ENCODE measurements at regions not wholly inside any gene's neighbourhood (a gene's known extent, or its start where the extent isn't known, plus 50 kb on each side); places are given as distances from the start of the nearest gene placed in this dataset.
"Not testable (repeated sequence)": the region's sequence is repeated elsewhere in the genome, so short reads cannot be mapped to it uniquely, and the experiment has no call there.

DNA sequence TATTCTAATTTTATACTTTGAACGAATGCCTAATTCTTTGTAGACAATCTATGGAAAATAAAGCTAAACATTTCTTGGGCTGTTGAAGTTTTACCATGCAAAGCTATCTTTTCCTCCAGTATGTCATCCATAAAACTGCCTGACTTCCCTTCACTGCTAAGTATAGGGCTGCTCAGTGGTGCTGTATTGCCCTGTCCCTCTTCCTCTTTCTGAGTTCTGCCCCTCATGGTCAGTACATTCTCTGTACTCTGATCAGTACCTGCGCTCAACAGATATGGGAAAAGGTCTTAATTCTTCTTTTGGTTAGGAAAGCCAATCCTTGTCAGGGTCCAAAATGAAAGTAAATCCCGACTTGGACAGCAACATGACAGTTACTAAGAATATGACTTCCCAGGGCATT is 321.9 kb downstream of the RAD51AP2 start:
- DNase-seq (ENCODE audit: low read depth): no peak
- in situ Hi-C loops (cut with HindIII; ENCODE audit: low sequenced_read_pairs): no loop called here
- TF ChIP-seq, protein P1, sequence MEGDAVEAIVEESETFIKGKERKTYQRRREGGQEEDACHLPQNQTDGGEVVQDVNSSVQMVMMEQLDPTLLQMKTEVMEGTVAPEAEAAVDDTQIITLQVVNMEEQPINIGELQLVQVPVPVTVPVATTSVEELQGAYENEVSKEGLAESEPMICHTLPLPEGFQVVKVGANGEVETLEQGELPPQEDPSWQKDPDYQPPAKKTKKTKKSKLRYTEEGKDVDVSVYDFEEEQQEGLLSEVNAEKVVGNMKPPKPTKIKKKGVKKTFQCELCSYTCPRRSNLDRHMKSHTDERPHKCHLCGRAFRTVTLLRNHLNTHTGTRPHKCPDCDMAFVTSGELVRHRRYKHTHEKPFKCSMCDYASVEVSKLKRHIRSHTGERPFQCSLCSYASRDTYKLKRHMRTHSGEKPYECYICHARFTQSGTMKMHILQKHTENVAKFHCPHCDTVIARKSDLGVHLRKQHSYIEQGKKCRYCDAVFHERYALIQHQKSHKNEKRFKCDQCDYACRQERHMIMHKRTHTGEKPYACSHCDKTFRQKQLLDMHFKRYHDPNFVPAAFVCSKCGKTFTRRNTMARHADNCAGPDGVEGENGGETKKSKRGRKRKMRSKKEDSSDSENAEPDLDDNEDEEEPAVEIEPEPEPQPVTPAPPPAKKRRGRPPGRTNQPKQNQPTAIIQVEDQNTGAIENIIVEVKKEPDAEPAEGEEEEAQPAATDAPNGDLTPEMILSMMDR (IDR thresholded peaks at IDR 0.05; ENCODE audit: low read depth, low read length, missing control alignments): no peak
- no peak overlapping the region for H3K4me3 ChIP-seq (ENCODE audit: low read depth, low read length)

DNA sequence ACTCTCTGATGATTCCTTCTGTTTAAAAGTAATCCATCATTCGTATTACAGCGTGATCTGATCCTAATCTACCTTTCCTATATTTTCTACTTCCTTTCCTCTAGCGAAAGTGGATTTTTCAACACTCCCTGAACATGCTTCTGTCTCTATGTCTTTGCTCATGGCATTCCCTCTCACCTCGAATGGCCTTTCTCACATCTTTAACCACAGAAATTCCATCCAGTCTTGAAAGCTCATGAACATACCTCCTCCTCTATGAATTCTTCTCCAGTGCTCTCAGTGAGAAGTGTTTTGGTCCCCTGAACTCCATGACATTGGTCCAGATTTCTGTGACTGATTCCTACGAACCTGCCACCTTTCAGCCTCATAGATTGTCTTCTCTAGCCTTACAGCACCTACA is 323.2 kb downstream of the RAD51AP2 start:
- in situ Hi-C loops (cut with HindIII; ENCODE audit: low sequenced_read_pairs): no loop called here
- TF ChIP-seq, protein P1 (IDR thresholded peaks at IDR 0.05; ENCODE audit: low read depth, low read length, missing control alignments): no peak
- no peak overlapping the region for H3K4me3 ChIP-seq (ENCODE audit: low read depth, low read length)
- DNase-seq (ENCODE audit: low read depth): peak; percentile 5

DNA sequence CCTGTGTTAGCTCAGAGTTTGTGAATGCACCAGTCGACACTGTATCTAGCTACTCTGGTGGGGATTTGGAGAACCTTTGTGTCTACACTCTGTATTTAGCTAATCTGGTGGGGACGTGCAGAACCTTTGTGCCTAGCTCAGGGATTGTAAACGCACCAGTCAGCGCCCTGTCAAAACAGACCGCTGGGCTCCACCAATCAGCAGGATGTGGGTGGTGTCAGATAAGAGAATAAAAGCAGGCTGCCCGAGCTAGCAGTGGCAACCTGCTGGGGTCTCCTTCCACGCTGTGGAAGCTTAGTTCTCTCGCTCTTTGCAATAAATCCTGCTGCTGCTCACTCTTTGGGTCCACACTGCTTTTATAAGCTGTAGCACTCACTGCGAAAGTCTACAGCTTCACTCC is 324.2 kb downstream of the RAD51AP2 start:
- no peak for DNase-seq (ENCODE audit: low read depth)
- in situ Hi-C loops (cut with HindIII; ENCODE audit: low sequenced_read_pairs): no loop called here
- H3K4me3 ChIP-seq (ENCODE audit: low read depth, low read length): no peak overlapping the region
- TF ChIP-seq, protein P1 (IDR thresholded peaks at IDR 0.05; ENCODE audit: low read depth, low read length, missing control alignments): no peak

DNA sequence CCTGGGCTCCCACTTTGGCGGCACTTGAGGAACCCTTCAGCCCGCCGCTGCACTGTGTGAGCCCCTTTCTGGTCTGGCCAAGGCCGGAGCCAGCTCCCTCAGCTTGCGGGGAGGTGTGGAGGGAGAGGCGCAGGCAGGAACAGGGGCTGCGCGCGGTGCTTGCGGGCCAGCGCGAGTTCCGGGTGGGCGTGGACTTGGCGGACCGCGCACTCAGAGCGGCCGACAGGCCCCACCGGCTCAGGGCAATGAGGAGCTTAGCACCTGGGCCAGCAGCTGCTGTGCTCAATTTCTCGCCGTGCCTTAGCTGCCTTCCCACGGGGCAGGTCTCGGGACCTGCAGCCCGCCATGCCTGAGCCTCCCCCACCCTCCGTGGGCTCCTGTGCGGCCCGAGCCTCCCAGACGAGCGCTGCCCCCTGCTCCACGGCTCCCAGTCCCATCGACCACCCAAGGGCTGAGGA is 324.8 kb downstream of the RAD51AP2 start:
- H3K4me3 ChIP-seq (ENCODE audit: low read depth, low read length); in situ Hi-C loops (cut with HindIII; ENCODE audit: low sequenced_read_pairs); DNase-seq (ENCODE audit: low read depth): not testable (repeated sequence)

DNA sequence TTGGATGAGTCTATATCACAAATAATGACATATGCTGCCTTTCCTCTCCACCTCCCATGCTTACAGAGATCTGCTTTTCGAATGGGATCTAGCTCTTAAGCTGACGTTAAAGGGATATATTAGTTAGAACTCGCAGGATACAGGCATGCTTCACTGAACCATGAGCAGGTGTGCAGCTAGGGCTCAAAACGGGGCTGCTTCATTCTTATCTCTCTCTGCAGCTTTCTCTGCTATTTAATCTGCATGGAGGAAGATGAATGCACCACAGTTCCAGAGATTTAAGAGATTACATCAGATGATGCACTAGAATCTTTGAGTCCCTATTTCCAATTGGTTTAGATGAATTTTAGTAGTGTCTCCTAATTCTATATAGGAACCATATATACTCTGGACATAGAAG is 327.0 kb downstream of the RAD51AP2 start:
- in situ Hi-C loops (cut with HindIII; ENCODE audit: low sequenced_read_pairs): no loop called here
- no peak overlapping the region for H3K4me3 ChIP-seq (ENCODE audit: low read depth, low read length)
- TF ChIP-seq, protein P1 (IDR thresholded peaks at IDR 0.05; ENCODE audit: low read depth, low read length, missing control alignments): no peak
- DNase-seq (ENCODE audit: low read depth): no peak

DNA sequence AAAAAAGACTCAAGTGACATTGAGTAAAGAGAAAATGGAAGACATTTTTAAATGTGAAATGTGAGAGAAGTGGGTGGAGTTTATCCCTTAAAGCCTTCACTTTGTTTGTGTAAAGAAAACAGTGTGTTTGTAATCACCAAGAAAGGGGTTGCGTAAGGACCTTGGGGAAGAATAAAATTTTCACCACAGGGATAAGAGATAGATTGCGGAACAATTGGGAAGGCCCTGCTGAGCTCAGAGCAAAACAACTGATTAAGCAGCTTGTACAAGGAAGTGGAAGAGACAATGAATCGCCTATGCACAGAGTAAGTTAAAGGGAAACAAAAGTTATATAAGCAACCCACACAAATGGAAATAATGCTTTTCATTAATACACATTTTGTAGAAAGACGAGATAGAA is 327.7 kb downstream of the RAD51AP2 start:
- TF ChIP-seq, protein P1 (IDR thresholded peaks at IDR 0.05; ENCODE audit: low read depth, low read length, missing control alignments): no peak
- in situ Hi-C loops (cut with HindIII; ENCODE audit: low sequenced_read_pairs): no loop called here
- no peak for DNase-seq (ENCODE audit: low read depth)
- no peak overlapping the region for H3K4me3 ChIP-seq (ENCODE audit: low read depth, low read length)

DNA sequence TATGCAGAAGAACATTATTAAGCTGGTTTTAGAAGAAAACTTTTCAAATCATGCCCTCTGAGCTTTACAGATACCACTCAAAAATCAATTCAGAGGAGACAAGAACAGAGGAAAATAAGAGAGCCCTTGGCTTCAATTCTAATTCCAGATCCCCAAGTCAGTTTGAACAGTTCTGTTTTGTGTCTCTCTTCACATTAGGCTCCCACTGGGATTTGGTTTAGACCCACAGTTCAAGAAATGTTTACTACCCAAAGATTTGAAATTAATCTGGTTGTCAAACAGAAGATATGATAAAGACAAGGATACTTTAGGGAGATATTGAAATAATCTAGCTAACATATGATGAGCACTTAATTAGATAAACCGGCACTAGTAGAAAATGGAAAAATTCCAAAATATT is 329.5 kb downstream of the RAD51AP2 start:
- TF ChIP-seq, protein P1 (IDR thresholded peaks at IDR 0.05; ENCODE audit: low read depth, low read length, missing control alignments): no peak
- no peak for DNase-seq (ENCODE audit: low read depth)
- in situ Hi-C loops (cut with HindIII; ENCODE audit: low sequenced_read_pairs): no loop called here
- no peak overlapping the region for H3K4me3 ChIP-seq (ENCODE audit: low read depth, low read length)
